ENCODE measurements at regions not wholly inside any gene's neighbourhood (a gene's known extent, or its start where the extent isn't known, plus 50 kb on each side); places are given as distances from the start of the nearest gene placed in this dataset.

- Histone ChIP-seq H3K9me2 (replicated peaks; ENCODE audit: insufficient read depth, low read length) (no peaks in the 10 kb centered on the region), H3F3A (ENCODE audit: insufficient read depth) (no peaks in the 10 kb centered on the region), H3K79me2 (ENCODE audit: insufficient read depth, low read length) (no peaks in the 10 kb centered on the region), H3K4me3 (ENCODE audit: insufficient read depth, low read length, poor library complexity, severe bottlenecking) (no peak overlapping the region), H3K4me2 (ENCODE audit: low read depth, low read length, poor library complexity, severe bottlenecking) (no peak overlapping the region), H3K27me3 (ENCODE audit: low read length) (no peaks in the 10 kb centered on the region), H3K9ac (ENCODE audit: low read length) (no peak overlapping the region), H3K27ac (ENCODE audit: low read depth, low read length) (no peak overlapping the region), H3K36me3 (ENCODE audit: low read length) (no peaks in the 10 kb centered on the region), H3K9me3 (ENCODE audit: insufficient read depth, low read length) (no peaks in the 10 kb centered on the region), H2AFZ (ENCODE audit: low read depth, low read length, severe bottlenecking) (no peak overlapping the region), H4K20me1 (ENCODE audit: low read depth, low read length) (no peaks in the 10 kb centered on the region)
- no peak for TF ChIP-seq CTCF (IDR thresholded peaks at IDR 0.05; ENCODE audit: insufficient read depth, low read length, poor library complexity, severe bottlenecking)
- no peak for TF ChIP-seq EZH2phosphoT487 (conservative IDR thresholded peaks at IDR 0.05; ENCODE audit: low read length)
These were observed 276.9 kb downstream of the SOX9 start for GRCh38 chr17:72397687-72398086.

- TF ChIP-seq CTCF (IDR thresholded peaks at IDR 0.05; ENCODE audit: insufficient read depth, low read length, poor library complexity, severe bottlenecking) (no peak), EZH2phosphoT487 (conservative IDR thresholded peaks at IDR 0.05; ENCODE audit: low read length) (no peak)
- Histone ChIP-seq H3K4me2 (ENCODE audit: low read depth, low read length, poor library complexity, severe bottlenecking) (no peak overlapping the region), H3K27ac (ENCODE audit: low read depth, low read length) (no peak overlapping the region), H4K20me1 (ENCODE audit: low read depth, low read length) (no peaks in the 10 kb centered on the region), H3K9me2 (replicated peaks; ENCODE audit: insufficient read depth, low read length) (no peaks in the 10 kb centered on the region), H2AFZ (ENCODE audit: low read depth, low read length, severe bottlenecking) (no peak overlapping the region), H3K4me3 (ENCODE audit: insufficient read depth, low read length, poor library complexity, severe bottlenecking) (no peak overlapping the region), H3K9me3 (ENCODE audit: insufficient read depth, low read length) (no peaks in the 10 kb centered on the region), H3K36me3 (ENCODE audit: low read length) (no peaks in the 10 kb centered on the region), H3F3A (ENCODE audit: insufficient read depth) (no peaks in the 10 kb centered on the region), H3K79me2 (ENCODE audit: insufficient read depth, low read length) (no peaks in the 10 kb centered on the region), H3K9ac (ENCODE audit: low read length) (no peak overlapping the region), H3K27me3 (ENCODE audit: low read length) (no peaks in the 10 kb centered on the region)
These were observed 278.3 kb downstream of the SOX9 start for GRCh38 chr17:72399023-72399607.

DNA sequence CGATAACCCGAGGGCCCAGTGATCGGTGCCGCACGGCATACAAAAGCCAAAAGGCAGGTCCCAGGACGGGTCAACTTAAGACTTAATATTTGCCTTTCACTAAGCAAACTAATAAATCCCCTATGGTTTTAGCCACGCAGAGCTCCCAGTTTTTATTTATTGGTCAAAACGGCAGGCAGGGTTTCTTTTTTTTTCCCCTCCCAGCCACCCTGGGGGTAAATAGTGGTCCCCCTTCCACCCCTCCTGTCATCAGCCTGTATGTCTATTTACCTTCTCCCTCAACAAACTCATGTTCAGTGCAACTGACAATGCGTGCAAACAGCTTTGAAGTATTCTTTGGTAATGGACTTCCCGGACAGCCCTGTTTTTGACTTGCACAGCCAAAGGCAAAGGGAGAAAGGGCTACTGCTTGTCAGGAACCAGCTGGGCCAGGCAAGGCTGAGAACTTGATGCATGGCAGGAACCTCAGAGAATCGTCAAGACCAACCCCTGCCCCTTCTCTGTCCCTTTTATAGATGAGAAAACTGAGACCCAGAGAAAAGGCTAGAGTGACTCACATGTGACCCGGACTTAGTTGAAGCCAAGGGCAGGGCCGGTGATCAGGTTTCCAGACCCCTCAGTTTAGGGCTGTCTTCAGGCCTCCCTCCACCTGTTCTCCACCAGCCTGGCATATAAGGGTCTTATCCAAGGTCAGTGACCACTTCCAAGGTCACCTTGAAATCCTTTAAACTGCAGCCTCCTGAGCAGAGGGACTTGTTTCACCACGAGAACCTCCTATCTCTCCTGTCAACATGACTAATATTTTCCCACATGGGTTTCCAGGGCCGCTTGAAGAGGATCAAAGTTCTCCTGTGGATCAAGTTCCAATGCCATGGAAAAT, 279.0 kb downstream of the SOX9 start:
- Histone ChIP-seq H3K9me3 (ENCODE audit: insufficient read depth, low read length) (no peaks in the 10 kb centered on the region), H3K4me2 (ENCODE audit: low read depth, low read length, poor library complexity, severe bottlenecking) (no peak overlapping the region), H3K27ac (ENCODE audit: low read depth, low read length) (no peak overlapping the region), H3F3A (ENCODE audit: insufficient read depth) (no peaks in the 10 kb centered on the region), H3K79me2 (ENCODE audit: insufficient read depth, low read length) (no peaks in the 10 kb centered on the region), H3K9ac (ENCODE audit: low read length) (no peak overlapping the region), H2AFZ (ENCODE audit: low read depth, low read length, severe bottlenecking) (no peak overlapping the region), H3K9me2 (replicated peaks; ENCODE audit: insufficient read depth, low read length) (no peaks in the 10 kb centered on the region), H3K4me3 (ENCODE audit: insufficient read depth, low read length, poor library complexity, severe bottlenecking) (no peak overlapping the region), H3K27me3 (ENCODE audit: low read length) (no peaks in the 10 kb centered on the region), H3K36me3 (ENCODE audit: low read length) (no peaks in the 10 kb centered on the region), H4K20me1 (ENCODE audit: low read depth, low read length) (no peaks in the 10 kb centered on the region)
- TF ChIP-seq EZH2phosphoT487 (conservative IDR thresholded peaks at IDR 0.05; ENCODE audit: low read length) (no peak), CTCF (IDR thresholded peaks at IDR 0.05; ENCODE audit: insufficient read depth, low read length, poor library complexity, severe bottlenecking) (no peak)
